ENCODE measurements at regions not wholly inside any gene's neighbourhood (a gene's known extent, or its start where the extent isn't known, plus 50 kb on each side); places are given as distances from the start of the nearest gene placed in this dataset.
"Not testable (repeated sequence)": the region's sequence is repeated elsewhere in the genome, so short reads cannot be mapped to it uniquely, and the experiment has no call there.

- peaks cover 29% of the 10 kb centered on the region for H3K27me3 Mint-ChIP-seq
- no peak for DNase-seq (ENCODE audit: extremely low spot score, unreplicated experiment)
- no peak overlapping the region for H3K27ac Mint-ChIP-seq
- H3K4me3 Mint-ChIP-seq = no peak overlapping the region
- no peak for TF ChIP-seq CTCF (conservative IDR thresholded peaks at IDR 0.05)
- peaks cover 15% of the 10 kb centered on the region for H3K4me1 Mint-ChIP-seq (ENCODE audit: unreplicated experiment)
- H3K36me3 Mint-ChIP-seq = no peaks in the 10 kb centered on the region
- H3K9me3 Mint-ChIP-seq = no peaks in the 10 kb centered on the region
Measured at GRCh38 chr11:114794048-114794684, 115.8 kb downstream of the NXPE2 start.

GRCh38 chr11:114796954-114797721, 118.8 kb downstream of the NXPE2 start:
- no peak for TF ChIP-seq CTCF (conservative IDR thresholded peaks at IDR 0.05)
- Mint-ChIP-seq H3K4me1 (ENCODE audit: unreplicated experiment) (peaks cover 19% of the 10 kb centered on the region), H3K27me3 (peaks cover 42% of the 10 kb centered on the region), H3K27ac (no peak overlapping the region), H3K9me3 (no peaks in the 10 kb centered on the region), H3K36me3 (no peaks in the 10 kb centered on the region), H3K4me3 (no peak overlapping the region)
- DNase-seq (ENCODE audit: extremely low spot score, unreplicated experiment) = no peak

DNA sequence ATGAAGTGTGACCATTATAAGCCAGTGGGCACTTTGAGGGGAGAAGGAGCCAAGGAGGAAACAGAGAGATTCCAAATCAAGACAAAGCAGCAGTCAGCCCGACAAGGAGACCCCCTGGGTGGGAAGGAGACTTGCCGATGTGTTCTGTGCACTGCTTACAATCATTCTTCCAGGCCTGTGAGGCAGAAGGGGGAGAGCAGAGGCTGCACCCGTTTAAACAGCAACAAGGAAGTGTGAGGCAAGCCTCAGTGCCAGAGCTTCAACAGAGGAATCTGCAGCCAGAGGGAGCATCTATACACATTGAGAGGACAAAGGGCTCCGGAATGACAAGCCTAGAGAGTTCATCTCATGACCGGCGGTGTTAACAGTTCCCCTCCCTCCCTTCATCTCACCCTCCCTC, 121.1 kb downstream of the NXPE2 start:
- no peaks in the 10 kb centered on the region for H3K36me3 Mint-ChIP-seq
- no peaks in the 10 kb centered on the region for H3K9me3 Mint-ChIP-seq
- H3K4me1 Mint-ChIP-seq (ENCODE audit: unreplicated experiment) = peaks cover 19% of the 10 kb centered on the region
- no peak overlapping the region for H3K4me3 Mint-ChIP-seq
- TF ChIP-seq CTCF (conservative IDR thresholded peaks at IDR 0.05) = no peak
- DNase-seq (ENCODE audit: extremely low spot score, unreplicated experiment) = no peak
- no peak overlapping the region for H3K27ac Mint-ChIP-seq
- peaks cover 47% of the 10 kb centered on the region for H3K27me3 Mint-ChIP-seq

DNA sequence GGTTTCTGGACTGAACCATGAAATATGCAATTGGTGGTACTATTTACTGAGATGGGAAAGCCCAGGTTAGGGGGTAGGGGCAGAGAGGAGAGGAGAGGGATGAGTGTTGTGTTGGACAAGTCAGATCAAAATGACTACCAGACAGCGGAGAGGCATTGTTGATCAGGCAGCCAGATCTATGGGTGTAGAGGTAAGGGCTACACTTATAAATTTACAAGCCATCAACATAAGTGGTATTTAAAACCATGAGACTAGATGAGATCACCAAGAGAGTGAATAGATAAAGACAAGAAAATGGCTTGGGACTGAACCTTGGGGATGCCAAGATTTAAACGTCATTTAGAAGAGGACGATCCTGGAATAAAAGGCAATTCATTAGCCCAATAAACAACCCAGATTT, 123.4 kb downstream of the NXPE2 start:
- peaks cover 39% of the 10 kb centered on the region for H3K27me3 Mint-ChIP-seq

DNA sequence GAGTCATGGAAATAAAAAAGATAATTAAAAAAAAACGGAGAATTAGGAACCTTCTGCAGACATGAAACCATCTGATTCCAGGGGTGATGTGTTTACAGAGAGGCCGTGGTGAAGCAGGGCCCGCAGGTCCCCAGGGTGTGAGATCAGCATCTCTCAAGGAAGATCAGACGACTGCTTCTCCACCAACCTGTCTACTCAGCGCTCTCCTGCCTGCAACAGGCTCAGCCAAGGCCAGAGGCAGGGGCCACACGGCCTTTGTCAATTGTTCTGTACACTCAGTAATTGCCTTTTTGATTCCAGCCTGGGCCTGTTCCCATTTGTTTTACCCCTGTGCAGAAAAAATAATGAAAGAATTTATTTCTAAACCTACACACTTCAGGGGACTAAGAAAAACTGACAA, 124.6 kb downstream of the NXPE2 start:
- DNase-seq (ENCODE audit: extremely low spot score, unreplicated experiment) = no peak
- Mint-ChIP-seq H3K4me1 (ENCODE audit: unreplicated experiment) (peaks cover 13% of the 10 kb centered on the region), H3K9me3 (no peaks in the 10 kb centered on the region), H3K27ac (no peak overlapping the region), H3K4me3 (no peak overlapping the region), H3K27me3 (peaks cover 39% of the 10 kb centered on the region), H3K36me3 (no peaks in the 10 kb centered on the region)
- TF ChIP-seq CTCF (conservative IDR thresholded peaks at IDR 0.05) = no peak

More for the DNA sequence above, 123.4 kb downstream of the NXPE2 start:
- Mint-ChIP-seq H3K4me1 (ENCODE audit: unreplicated experiment) (peaks cover 15% of the 10 kb centered on the region), H3K4me3 (no peak overlapping the region), H3K36me3 (no peaks in the 10 kb centered on the region), H3K9me3 (no peaks in the 10 kb centered on the region), H3K27ac (no peak overlapping the region)
- DNase-seq (ENCODE audit: extremely low spot score, unreplicated experiment) = no peak
- no peak for TF ChIP-seq CTCF (conservative IDR thresholded peaks at IDR 0.05)

DNA sequence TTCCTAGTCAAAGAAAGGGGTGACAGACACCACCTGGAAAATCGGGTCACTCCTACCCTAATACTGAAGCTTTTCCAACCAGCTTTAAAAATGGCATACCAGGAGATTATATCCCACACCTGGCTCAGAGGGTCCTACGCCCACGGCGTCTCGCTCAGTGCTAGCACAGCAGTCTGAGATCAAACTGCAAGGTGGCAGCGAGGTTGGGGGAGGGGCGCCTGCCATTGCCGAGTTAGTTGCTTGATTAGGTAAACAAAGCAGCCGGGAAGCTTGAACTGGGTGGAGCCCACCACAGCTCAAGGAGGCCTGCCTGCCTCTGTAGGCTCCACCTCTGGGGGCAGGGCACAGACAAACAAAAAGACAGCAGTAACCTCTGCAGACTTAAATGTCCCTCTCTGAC, 127.1 kb downstream of the NXPE2 start:
- H3K4me3 Mint-ChIP-seq; H3K4me1 Mint-ChIP-seq (ENCODE audit: unreplicated experiment); H3K9me3 Mint-ChIP-seq; H3K27ac Mint-ChIP-seq; H3K36me3 Mint-ChIP-seq; DNase-seq (ENCODE audit: extremely low spot score, unreplicated experiment): not testable (repeated sequence)
- peaks cover 19% of the 10 kb centered on the region for H3K27me3 Mint-ChIP-seq
